ENCODE measurements at regions not wholly inside any gene's neighbourhood (a gene's known extent, or its start where the extent isn't known, plus 50 kb on each side); places are given as distances from the start of the nearest gene placed in this dataset.

DNA sequence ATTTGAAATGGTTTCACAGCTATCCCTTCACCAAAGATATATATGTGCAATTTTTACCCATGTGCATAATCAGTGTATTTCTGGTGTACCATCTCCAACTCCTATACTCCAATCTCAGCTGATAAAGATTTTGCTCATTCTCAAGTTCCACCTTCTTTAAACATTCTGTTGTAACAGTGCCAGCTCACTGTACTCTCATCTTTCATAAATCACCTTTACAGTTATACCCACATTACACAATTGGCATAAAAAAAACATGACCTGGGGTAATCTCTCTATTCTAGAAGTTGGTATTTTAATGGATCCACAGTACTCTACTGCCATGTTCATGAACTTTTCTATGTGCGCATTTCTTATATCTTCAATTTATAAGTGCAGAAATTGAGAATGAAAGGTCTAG, 339.9 kb upstream of the DPH6 start:
- H3K4me3 ChIP-seq (ENCODE audit: control extremely low read depth in 1 of 5, extremely low read depth in 1 of 5, insufficient read depth in 1 of 5, low read depth in 2 of 5, low read length in 4 of 5) = no peak overlapping the region
- H3K9ac ChIP-seq (ENCODE audit: low read length) = no peak overlapping the region
- Mint-ChIP-seq H3K27ac (no peak overlapping the region), H3K4me3 (no peak overlapping the region), H3K4me1 (no peaks in the 10 kb centered on the region), H3K9me3 (ENCODE audit: insufficient read depth) (peaks cover 2% of the 10 kb centered on the region), H3K27me3 (no peaks in the 10 kb centered on the region)
- TF ChIP-seq, protein P1, sequence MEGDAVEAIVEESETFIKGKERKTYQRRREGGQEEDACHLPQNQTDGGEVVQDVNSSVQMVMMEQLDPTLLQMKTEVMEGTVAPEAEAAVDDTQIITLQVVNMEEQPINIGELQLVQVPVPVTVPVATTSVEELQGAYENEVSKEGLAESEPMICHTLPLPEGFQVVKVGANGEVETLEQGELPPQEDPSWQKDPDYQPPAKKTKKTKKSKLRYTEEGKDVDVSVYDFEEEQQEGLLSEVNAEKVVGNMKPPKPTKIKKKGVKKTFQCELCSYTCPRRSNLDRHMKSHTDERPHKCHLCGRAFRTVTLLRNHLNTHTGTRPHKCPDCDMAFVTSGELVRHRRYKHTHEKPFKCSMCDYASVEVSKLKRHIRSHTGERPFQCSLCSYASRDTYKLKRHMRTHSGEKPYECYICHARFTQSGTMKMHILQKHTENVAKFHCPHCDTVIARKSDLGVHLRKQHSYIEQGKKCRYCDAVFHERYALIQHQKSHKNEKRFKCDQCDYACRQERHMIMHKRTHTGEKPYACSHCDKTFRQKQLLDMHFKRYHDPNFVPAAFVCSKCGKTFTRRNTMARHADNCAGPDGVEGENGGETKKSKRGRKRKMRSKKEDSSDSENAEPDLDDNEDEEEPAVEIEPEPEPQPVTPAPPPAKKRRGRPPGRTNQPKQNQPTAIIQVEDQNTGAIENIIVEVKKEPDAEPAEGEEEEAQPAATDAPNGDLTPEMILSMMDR (IDR thresholded peaks at IDR 0.05) = no peak
- no peak for TF ChIP-seq EZH2 (IDR thresholded peaks at IDR 0.05; ENCODE audit: borderline replicate concordance, insufficient read depth, low read depth, low read length, poor library complexity, severe bottlenecking)
- no peak overlapping the region for H3K27ac ChIP-seq (ENCODE audit: low read length in 2 of 2)
- H4K20me1 ChIP-seq (ENCODE audit: control insufficient read depth, insufficient read depth, low read length, poor library complexity, severe bottlenecking) = no peaks in the 10 kb centered on the region
- POLR2A ChIA-PET = no interaction called here
- no peaks in the 10 kb centered on the region for H3K36me3 ChIP-seq (replicated peaks in 1 of 2; ENCODE audit: control extremely low read depth in 1 of 2, control insufficient read depth in 1 of 2, extremely low read depth in 1 of 2, insufficient read depth in 2 of 2, low read length in 1 of 2)
- H2AFZ ChIP-seq (ENCODE audit: insufficient read depth, low read depth, low read length, poor library complexity, severe bottlenecking) = no peak overlapping the region
- CTCF ChIA-PET = no interaction called here
- intact Hi-C loops (cut with micrococcal nuclease) = no loop called here
- no peak for DNase-seq
- no CpG with 5 or more reads among the region's 1 CpG for WGBS (ENCODE audit: insufficient coverage)
- no peak for ATAC-seq (ENCODE audit: low read depth)
- H3K9me3 ChIP-seq (ENCODE audit: control extremely low read depth in 1 of 3, control insufficient read depth in 2 of 3, insufficient read depth in 1 of 3, low read length in 2 of 3) = no peaks in the 10 kb centered on the region
- no peaks in the 10 kb centered on the region for H3K27me3 ChIP-seq (replicated peaks in 1 of 4; ENCODE audit: control extremely low read depth in 1 of 4, control insufficient read depth in 3 of 4, insufficient read depth in 4 of 4, low read length in 3 of 4)
- no peaks in the 10 kb centered on the region for H3K79me2 ChIP-seq (ENCODE audit: control insufficient read depth, insufficient read depth, low read length)
- no peak overlapping the region for H3K4me2 ChIP-seq (replicated peaks; ENCODE audit: low read depth, low read length, poor library complexity, severe bottlenecking)
- no peaks in the 10 kb centered on the region for H3K4me1 ChIP-seq (ENCODE audit: control insufficient read depth in 2 of 2, insufficient read depth in 2 of 2, low read length in 2 of 2)

- Histone ChIP-seq H3K36me3 (replicated peaks in 1 of 2; ENCODE audit: control extremely low read depth in 1 of 2, control insufficient read depth in 1 of 2, extremely low read depth in 1 of 2, insufficient read depth in 2 of 2, low read length in 1 of 2) (no peaks in the 10 kb centered on the region), H3K9ac (ENCODE audit: low read length) (no peak overlapping the region), H3K4me2 (replicated peaks; ENCODE audit: low read depth, low read length, poor library complexity, severe bottlenecking) (no peak overlapping the region), H3K27ac (ENCODE audit: low read length in 2 of 2) (no peak overlapping the region), H2AFZ (ENCODE audit: insufficient read depth, low read depth, low read length, poor library complexity, severe bottlenecking) (no peak overlapping the region), H3K9me3 (ENCODE audit: control extremely low read depth in 1 of 3, control insufficient read depth in 2 of 3, insufficient read depth in 1 of 3, low read length in 2 of 3) (no peaks in the 10 kb centered on the region), H3K27me3 (replicated peaks in 1 of 4; ENCODE audit: control extremely low read depth in 1 of 4, control insufficient read depth in 3 of 4, insufficient read depth in 4 of 4, low read length in 3 of 4) (no peaks in the 10 kb centered on the region), H3K4me1 (ENCODE audit: control insufficient read depth in 2 of 2, insufficient read depth in 2 of 2, low read length in 2 of 2) (no peaks in the 10 kb centered on the region), H3K4me3 (ENCODE audit: control extremely low read depth in 1 of 5, extremely low read depth in 1 of 5, insufficient read depth in 1 of 5, low read depth in 2 of 5, low read length in 4 of 5) (no peak overlapping the region), H4K20me1 (ENCODE audit: control insufficient read depth, insufficient read depth, low read length, poor library complexity, severe bottlenecking) (no peaks in the 10 kb centered on the region), H3K79me2 (ENCODE audit: control insufficient read depth, insufficient read depth, low read length) (no peaks in the 10 kb centered on the region)
- intact Hi-C loops (cut with micrococcal nuclease) = no loop called here
- Mint-ChIP-seq H3K4me1 (no peaks in the 10 kb centered on the region), H3K27me3 (no peaks in the 10 kb centered on the region), H3K27ac (no peak overlapping the region), H3K9me3 (ENCODE audit: insufficient read depth) (no peaks in the 10 kb centered on the region), H3K4me3 (no peak overlapping the region)
- CTCF ChIA-PET = no interaction called here
- no peak for TF ChIP-seq EZH2 (IDR thresholded peaks at IDR 0.05; ENCODE audit: borderline replicate concordance, insufficient read depth, low read depth, low read length, poor library complexity, severe bottlenecking)
- TF ChIP-seq, protein P1 (IDR thresholded peaks at IDR 0.05) = no peak
- POLR2A ChIA-PET = no interaction called here
- ATAC-seq (ENCODE audit: low read depth) (no peak), DNase-seq (no peak)
These were observed 340.8 kb upstream of the DPH6 start for GRCh38 chr15:35886765-35887164.
